GM18507 (cell line): ENCODE measurements at regions not wholly inside any gene's neighbourhood (a gene's known extent, or its start where the extent isn't known, plus 50 kb on each side); places are given as distances from the start of the nearest gene placed in this dataset.
A peak's percentile ranks its signal among the peaks of the same experiment; 100 is the strongest.
"Not testable (repeated sequence)": the region's sequence is repeated elsewhere in the genome, so short reads cannot be mapped to it uniquely, and the experiment has no call there.

Experiments
- DNase-seq: peaks from one replicate; pipeline ENCODE4 v3.0.0; 2011; ENCODE audit warnings: low read depth; ENCODE audit not compliant: insufficient read length; ENCODE audit errors: extremely low spot score
- FAIRE-seq: peaks from 2 replicates; lab custom pipeline; 2011; peaks lifted over from hg19 to GRCh38; lab: Jason Lieb, UNC

- DNase-seq, FAIRE-seq: not testable (repeated sequence)
These were observed 333.0 kb downstream of the OR4F29 start for GRCh38 chr1:118440-118839.

GRCh38 chr1:115534-115933 lies 335.9 kb downstream of the OR4F29 start:
- not testable (repeated sequence) for FAIRE-seq

GRCh38 chr1:104776-105175 lies 346.7 kb downstream of the OR4F29 start:
- not testable (repeated sequence) for DNase-seq, FAIRE-seq

More at GRCh38 chr1:115534-115933, 335.9 kb downstream of the OR4F29 start:
- DNase-seq: not testable (repeated sequence)

- not testable (repeated sequence) for DNase-seq, FAIRE-seq
These were observed 352.0 kb downstream of the OR4F29 start for GRCh38 chr1:99481-99880.

GRCh38 chr1:98811-99210 lies 352.7 kb downstream of the OR4F29 start:
- not testable (repeated sequence) for DNase-seq, FAIRE-seq

- FAIRE-seq: peak; percentile 36
- DNase-seq: not testable (repeated sequence)
These were observed 360.2 kb downstream of the OR4F29 start for GRCh38 chr1:91279-91678.

GRCh38 chr1:88110-88509 lies 363.4 kb downstream of the OR4F29 start:
- not testable (repeated sequence) for FAIRE-seq, DNase-seq

- DNase-seq, FAIRE-seq: not testable (repeated sequence)
These were observed 372.3 kb downstream of the OR4F29 start for GRCh38 chr1:79152-79551.

- not testable (repeated sequence) for FAIRE-seq
These were observed 386.4 kb downstream of the OR4F29 start, which contains the start of gene OR4F5 for GRCh38 chr1:65119-65518. Gene OR4F5 (plus strand): TSS chr1:65419.

GRCh38 chr1:56014-56531 lies 395.4 kb downstream of the OR4F29 start:
- DNase-seq, FAIRE-seq: not testable (repeated sequence)

More at GRCh38 chr1:65119-65518, 386.4 kb downstream of the OR4F29 start, which contains the start of gene OR4F5:
- DNase-seq: not testable (repeated sequence)

GRCh38 chr1:53182-53581 lies 398.3 kb downstream of the OR4F29 start:
- FAIRE-seq, DNase-seq: not testable (repeated sequence)

- not testable (repeated sequence) for FAIRE-seq, DNase-seq
These were observed 409.5 kb downstream of the OR4F29 start for GRCh38 chr1:41965-42466.

GRCh38 chr1:41197-41596 lies 410.3 kb downstream of the OR4F29 start:
- not testable (repeated sequence) for DNase-seq, FAIRE-seq

- not testable (repeated sequence) for DNase-seq, FAIRE-seq
These were observed 422.3 kb downstream of the OR4F29 start for GRCh38 chr1:29183-29582.

- FAIRE-seq, DNase-seq: not testable (repeated sequence)
These were observed 434.2 kb downstream of the OR4F29 start for GRCh38 chr1:17298-17697.

- DNase-seq, FAIRE-seq: not testable (repeated sequence)
These were observed 435.5 kb downstream of the OR4F29 start for GRCh38 chr1:16025-16424.

GRCh38 chr1:9941-10717 lies 441.3 kb downstream of the OR4F29 start:
- FAIRE-seq, DNase-seq: not testable (repeated sequence)
